ENCODE measurements at regions not wholly inside any gene's neighbourhood (a gene's known extent, or its start where the extent isn't known, plus 50 kb on each side); places are given as distances from the start of the nearest gene placed in this dataset.

- no peak overlapping the region for H3K4me3 ChIP-seq (ENCODE audit: extremely low read depth, insufficient read depth, low read length, poor library complexity, severe bottlenecking)
- 90% methylated on average over 2 to 4 of the region's 7 CpGs for WGBS, 2 experiments (ENCODE audit: insufficient coverage in 2 of 2)
Observed at GRCh38 chr2:104690255-104690984, 163.5 kb upstream of the POU3F3 start.

GRCh38 chr2:104698276-104698675, 155.6 kb upstream of the POU3F3 start:
- Histone ChIP-seq H3K4me3 (ENCODE audit: extremely low read depth, insufficient read depth, low read length, poor library complexity, severe bottlenecking) (no peak overlapping the region), H3K27ac (ENCODE audit: low read depth, low read length, severe bottlenecking) (no peak overlapping the region), H3K4me1 (ENCODE audit: control insufficient read depth, insufficient read depth, low read length, poor library complexity, severe bottlenecking) (peaks cover 10% of the 10 kb centered on the region), H3K36me3 (ENCODE audit: control insufficient read depth, insufficient read depth, low read length) (no peaks in the 10 kb centered on the region), H3K9me3 (ENCODE audit: control insufficient read depth, low read length) (no peaks in the 10 kb centered on the region)
- WGBS, 2 experiments (ENCODE audit: insufficient coverage in 2 of 2), result 100% methylated on average over 1 of the region's 5 CpGs; no CpG with 5 or more reads in 1 of the 2 experiments

More at GRCh38 chr2:104690255-104690984, 163.5 kb upstream of the POU3F3 start:
- no peak overlapping the region for H3K27ac ChIP-seq (ENCODE audit: low read depth, low read length, severe bottlenecking)
- no peaks in the 10 kb centered on the region for H3K9me3 ChIP-seq (ENCODE audit: control insufficient read depth, low read length)
- no peaks in the 10 kb centered on the region for H3K36me3 ChIP-seq (ENCODE audit: control insufficient read depth, insufficient read depth, low read length)
- no peaks in the 10 kb centered on the region for H3K4me1 ChIP-seq (ENCODE audit: control insufficient read depth, insufficient read depth, low read length, poor library complexity, severe bottlenecking)

- no peaks in the 10 kb centered on the region for H3K9me3 ChIP-seq (ENCODE audit: control insufficient read depth, low read length)
- WGBS, 2 experiments (ENCODE audit: insufficient coverage in 2 of 2), result 94% methylated on average over 13 to 19 of the region's 19 CpGs
- no peak overlapping the region for H3K27ac ChIP-seq (ENCODE audit: low read depth, low read length, severe bottlenecking)
- peaks cover 14% of the 10 kb centered on the region for H3K4me1 ChIP-seq (ENCODE audit: control insufficient read depth, insufficient read depth, low read length, poor library complexity, severe bottlenecking)
- no peak overlapping the region for H3K4me3 ChIP-seq (ENCODE audit: extremely low read depth, insufficient read depth, low read length, poor library complexity, severe bottlenecking)
- H3K36me3 ChIP-seq (ENCODE audit: control insufficient read depth, insufficient read depth, low read length), result no peaks in the 10 kb centered on the region
Observed at GRCh38 chr2:104701411-104701911, 152.5 kb upstream of the POU3F3 start.

GRCh38 chr2:104702031-104702850, 151.7 kb upstream of the POU3F3 start:
- H3K9me3 ChIP-seq (ENCODE audit: control insufficient read depth, low read length), result no peaks in the 10 kb centered on the region
- no peak overlapping the region for H3K4me3 ChIP-seq (ENCODE audit: extremely low read depth, insufficient read depth, low read length, poor library complexity, severe bottlenecking)
- peak overlapping the region; percentile 26 for H3K27ac ChIP-seq (ENCODE audit: low read depth, low read length, severe bottlenecking)
- 83 to 89% methylated on average over 8 to 9 of the region's 11 CpGs for WGBS, 2 experiments (ENCODE audit: insufficient coverage in 2 of 2)
- H3K4me1 ChIP-seq (ENCODE audit: control insufficient read depth, insufficient read depth, low read length, poor library complexity, severe bottlenecking), result peaks cover 14% of the 10 kb centered on the region
- no peaks in the 10 kb centered on the region for H3K36me3 ChIP-seq (ENCODE audit: control insufficient read depth, insufficient read depth, low read length)

GRCh38 chr2:104703669-104704068, 150.2 kb upstream of the POU3F3 start:
- H3K4me3 ChIP-seq (ENCODE audit: extremely low read depth, insufficient read depth, low read length, poor library complexity, severe bottlenecking), result no peak overlapping the region
- H3K9me3 ChIP-seq (ENCODE audit: control insufficient read depth, low read length), result no peaks in the 10 kb centered on the region
- H3K36me3 ChIP-seq (ENCODE audit: control insufficient read depth, insufficient read depth, low read length), result no peaks in the 10 kb centered on the region
- WGBS, 2 experiments (ENCODE audit: insufficient coverage in 2 of 2), result 88 to 94% methylated on average over 6 to 7 of the region's 8 CpGs
- H3K4me1 ChIP-seq (ENCODE audit: control insufficient read depth, insufficient read depth, low read length, poor library complexity, severe bottlenecking), result peaks cover 14% of the 10 kb centered on the region
- no peak overlapping the region for H3K27ac ChIP-seq (ENCODE audit: low read depth, low read length, severe bottlenecking)

GRCh38 chr2:104704496-104705245, 149.2 kb upstream of the POU3F3 start:
- H3K4me3 ChIP-seq (ENCODE audit: extremely low read depth, insufficient read depth, low read length, poor library complexity, severe bottlenecking), result no peak overlapping the region
- H3K9me3 ChIP-seq (ENCODE audit: control insufficient read depth, low read length), result no peaks in the 10 kb centered on the region
- H3K36me3 ChIP-seq (ENCODE audit: control insufficient read depth, insufficient read depth, low read length), result no peaks in the 10 kb centered on the region
- 95 to 96% methylated on average over 15 to 16 of the region's 16 CpGs for WGBS, 2 experiments (ENCODE audit: insufficient coverage in 2 of 2)
- H3K27ac ChIP-seq (ENCODE audit: low read depth, low read length, severe bottlenecking), result no peak overlapping the region
- peaks cover 14% of the 10 kb centered on the region for H3K4me1 ChIP-seq (ENCODE audit: control insufficient read depth, insufficient read depth, low read length, poor library complexity, severe bottlenecking)

GRCh38 chr2:104707056-104707455, 146.9 kb upstream of the POU3F3 start:
- peaks cover 14% of the 10 kb centered on the region for H3K4me1 ChIP-seq (ENCODE audit: control insufficient read depth, insufficient read depth, low read length, poor library complexity, severe bottlenecking)
- H3K4me3 ChIP-seq (ENCODE audit: extremely low read depth, insufficient read depth, low read length, poor library complexity, severe bottlenecking), result no peak overlapping the region
- no peaks in the 10 kb centered on the region for H3K9me3 ChIP-seq (ENCODE audit: control insufficient read depth, low read length)
- 88 to 96% methylated on average over 4 of the region's 5 CpGs for WGBS, 2 experiments (ENCODE audit: insufficient coverage in 2 of 2)
- H3K27ac ChIP-seq (ENCODE audit: low read depth, low read length, severe bottlenecking), result no peak overlapping the region
- H3K36me3 ChIP-seq (ENCODE audit: control insufficient read depth, insufficient read depth, low read length), result no peaks in the 10 kb centered on the region

- Histone ChIP-seq H3K36me3 (ENCODE audit: control insufficient read depth, insufficient read depth, low read length) (no peaks in the 10 kb centered on the region), H3K4me1 (ENCODE audit: control insufficient read depth, insufficient read depth, low read length, poor library complexity, severe bottlenecking) (no peaks in the 10 kb centered on the region), H3K4me3 (ENCODE audit: extremely low read depth, insufficient read depth, low read length, poor library complexity, severe bottlenecking) (no peak overlapping the region), H3K9me3 (ENCODE audit: control insufficient read depth, low read length) (no peaks in the 10 kb centered on the region), H3K27ac (ENCODE audit: low read depth, low read length, severe bottlenecking) (no peak overlapping the region)
- WGBS, 2 experiments (ENCODE audit: insufficient coverage in 2 of 2), result no CpG with 5 or more reads among the region's 3 CpGs
Observed at GRCh38 chr2:104708967-104709366, 144.9 kb upstream of the POU3F3 start.

GRCh38 chr2:104716061-104716460, 137.9 kb upstream of the POU3F3 start:
- 80 to 91% methylated on average over 4 of the region's 4 CpGs for WGBS, 2 experiments (ENCODE audit: insufficient coverage in 2 of 2)
- Histone ChIP-seq H3K27ac (ENCODE audit: low read depth, low read length, severe bottlenecking) (no peak overlapping the region), H3K36me3 (ENCODE audit: control insufficient read depth, insufficient read depth, low read length) (no peaks in the 10 kb centered on the region)

GRCh38 chr2:104733226-104733943, 120.5 kb upstream of the POU3F3 start:
- WGBS, 2 experiments (ENCODE audit: insufficient coverage in 2 of 2), result 56 to 72% methylated on average over 3 to 5 of the region's 6 CpGs
- no peak overlapping the region for H3K4me3 ChIP-seq (ENCODE audit: extremely low read depth, insufficient read depth, low read length, poor library complexity, severe bottlenecking)

More at GRCh38 chr2:104716061-104716460, 137.9 kb upstream of the POU3F3 start:
- Histone ChIP-seq H3K9me3 (ENCODE audit: control insufficient read depth, low read length) (no peaks in the 10 kb centered on the region), H3K4me1 (ENCODE audit: control insufficient read depth, insufficient read depth, low read length, poor library complexity, severe bottlenecking) (no peaks in the 10 kb centered on the region), H3K4me3 (ENCODE audit: extremely low read depth, insufficient read depth, low read length, poor library complexity, severe bottlenecking) (no peak overlapping the region)

More at GRCh38 chr2:104733226-104733943, 120.5 kb upstream of the POU3F3 start:
- H3K4me1 ChIP-seq (ENCODE audit: control insufficient read depth, insufficient read depth, low read length, poor library complexity, severe bottlenecking), result no peaks in the 10 kb centered on the region
- no peaks in the 10 kb centered on the region for H3K36me3 ChIP-seq (ENCODE audit: control insufficient read depth, insufficient read depth, low read length)
- H3K9me3 ChIP-seq (ENCODE audit: control insufficient read depth, low read length), result no peaks in the 10 kb centered on the region
- H3K27ac ChIP-seq (ENCODE audit: low read depth, low read length, severe bottlenecking), result no peak overlapping the region
